ENCODE measurements at regions not wholly inside any gene's neighbourhood (a gene's known extent, or its start where the extent isn't known, plus 50 kb on each side); places are given as distances from the start of the nearest gene placed in this dataset.
A peak's percentile ranks its signal among the peaks of the same experiment; 100 is the strongest.

DNA sequence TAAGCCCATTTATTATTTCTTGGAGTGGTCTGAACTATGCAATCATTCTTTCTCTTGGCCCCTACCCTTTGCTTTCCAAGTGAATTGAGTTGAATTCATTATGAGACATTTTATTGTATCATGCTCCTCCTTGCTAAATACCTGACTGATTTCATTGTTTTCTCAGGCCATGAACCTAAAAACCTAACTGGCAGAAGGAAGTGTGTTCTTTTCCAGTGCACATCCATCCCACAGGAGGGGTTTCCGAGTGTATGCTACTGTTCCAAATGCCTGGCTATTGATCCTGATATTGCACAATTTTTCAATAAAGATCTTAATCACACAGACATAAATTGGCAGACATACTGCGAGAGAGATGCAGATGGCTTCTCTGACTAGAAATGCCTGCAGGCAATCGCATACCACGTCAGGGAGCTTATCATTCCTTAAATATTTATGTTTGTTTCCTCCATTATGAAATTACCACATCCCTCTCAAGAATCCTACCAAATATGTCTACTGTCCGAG, 162.2 kb upstream of the EGLN3 start:
- no peaks in the 10 kb centered on the region for H3K79me2 ChIP-seq (ENCODE audit: low read depth)
- H3K4me3 ChIP-seq, result no peak overlapping the region
- H3K27ac ChIP-seq, result no peak overlapping the region
- H3K9me3 Mint-ChIP-seq, result peaks cover 8% of the 10 kb centered on the region
- no peaks in the 10 kb centered on the region for H3K27me3 ChIP-seq
- no peak overlapping the region for H3K4me3 Mint-ChIP-seq
- H3K4me2 ChIP-seq, result no peak overlapping the region
- peak overlapping the region; percentile 21 for H2AFZ ChIP-seq (replicated peaks)
- H3K4me1 ChIP-seq, result no peaks in the 10 kb centered on the region
- H3K27ac Mint-ChIP-seq, result no peak overlapping the region
- no peak for DNase-seq (ENCODE audit: low spot score)
- no peaks in the 10 kb centered on the region for H4K20me1 ChIP-seq (ENCODE audit: low read depth)
- H3F3A ChIP-seq (ENCODE audit: low read depth), result no peaks in the 10 kb centered on the region
- H3K9me3 ChIP-seq (ENCODE audit: low read depth), result no peaks in the 10 kb centered on the region
- H3K4me1 Mint-ChIP-seq, result peaks cover 16% of the 10 kb centered on the region
- TF ChIP-seq, protein P1, sequence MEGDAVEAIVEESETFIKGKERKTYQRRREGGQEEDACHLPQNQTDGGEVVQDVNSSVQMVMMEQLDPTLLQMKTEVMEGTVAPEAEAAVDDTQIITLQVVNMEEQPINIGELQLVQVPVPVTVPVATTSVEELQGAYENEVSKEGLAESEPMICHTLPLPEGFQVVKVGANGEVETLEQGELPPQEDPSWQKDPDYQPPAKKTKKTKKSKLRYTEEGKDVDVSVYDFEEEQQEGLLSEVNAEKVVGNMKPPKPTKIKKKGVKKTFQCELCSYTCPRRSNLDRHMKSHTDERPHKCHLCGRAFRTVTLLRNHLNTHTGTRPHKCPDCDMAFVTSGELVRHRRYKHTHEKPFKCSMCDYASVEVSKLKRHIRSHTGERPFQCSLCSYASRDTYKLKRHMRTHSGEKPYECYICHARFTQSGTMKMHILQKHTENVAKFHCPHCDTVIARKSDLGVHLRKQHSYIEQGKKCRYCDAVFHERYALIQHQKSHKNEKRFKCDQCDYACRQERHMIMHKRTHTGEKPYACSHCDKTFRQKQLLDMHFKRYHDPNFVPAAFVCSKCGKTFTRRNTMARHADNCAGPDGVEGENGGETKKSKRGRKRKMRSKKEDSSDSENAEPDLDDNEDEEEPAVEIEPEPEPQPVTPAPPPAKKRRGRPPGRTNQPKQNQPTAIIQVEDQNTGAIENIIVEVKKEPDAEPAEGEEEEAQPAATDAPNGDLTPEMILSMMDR (IDR thresholded peaks at IDR 0.05), result no peak
- TF ChIP-seq EZH2 (IDR thresholded peaks at IDR 0.05) (no peak), EZH2phosphoT487 (IDR thresholded peaks at IDR 0.05) (no peak)
- H3K9ac ChIP-seq, result no peak overlapping the region
- H3K27me3 Mint-ChIP-seq (ENCODE audit: insufficient read depth, low read depth), result peaks cover 3% of the 10 kb centered on the region
- no peaks in the 10 kb centered on the region for H3K36me3 Mint-ChIP-seq
- H3K36me3 ChIP-seq, result no peaks in the 10 kb centered on the region

DNA sequence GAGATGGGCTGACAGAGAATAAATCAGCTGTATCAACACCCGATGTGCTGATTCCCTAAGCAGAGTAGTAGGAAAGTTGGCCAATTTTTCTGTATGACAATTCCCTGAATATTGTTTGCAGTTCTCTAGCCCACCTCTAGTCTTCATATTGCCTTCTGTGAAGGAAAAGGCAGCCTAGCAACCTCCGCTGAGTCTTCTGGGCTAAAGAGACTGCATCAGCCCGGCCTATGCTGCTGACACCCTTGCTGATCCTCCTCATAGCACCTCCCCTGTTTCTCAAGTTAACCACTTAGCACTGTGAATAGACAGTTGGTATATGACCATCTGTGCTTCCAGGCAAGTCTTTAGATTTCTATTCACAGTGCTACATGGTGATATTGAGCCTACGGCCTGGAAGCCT, 161.1 kb upstream of the EGLN3 start:
- TF ChIP-seq EZH2 (IDR thresholded peaks at IDR 0.05), result no peak
- TF ChIP-seq, protein P1 (IDR thresholded peaks at IDR 0.05), result peak; percentile 27
- no peak for TF ChIP-seq EZH2phosphoT487 (IDR thresholded peaks at IDR 0.05)
- DNase-seq (ENCODE audit: low spot score), result peak; percentile 17
- H3K4me2 ChIP-seq, result no peak overlapping the region
- no peak overlapping the region for H3K9ac ChIP-seq
- no peak overlapping the region for H3K4me3 Mint-ChIP-seq
- H3K27ac Mint-ChIP-seq, result no peak overlapping the region
- no peaks in the 10 kb centered on the region for H3K27me3 ChIP-seq
- H3F3A ChIP-seq (ENCODE audit: low read depth), result no peaks in the 10 kb centered on the region
- no peaks in the 10 kb centered on the region for H3K36me3 ChIP-seq
- peaks cover 16% of the 10 kb centered on the region for H3K4me1 Mint-ChIP-seq
- H3K79me2 ChIP-seq (ENCODE audit: low read depth), result no peaks in the 10 kb centered on the region
- no peaks in the 10 kb centered on the region for H3K36me3 Mint-ChIP-seq
- H2AFZ ChIP-seq (replicated peaks), result peak overlapping the region; percentile 35
- no peaks in the 10 kb centered on the region for H4K20me1 ChIP-seq (ENCODE audit: low read depth)
- H3K9me3 Mint-ChIP-seq, result peaks cover 8% of the 10 kb centered on the region
- no peak overlapping the region for H3K27ac ChIP-seq
- peaks cover 3% of the 10 kb centered on the region for H3K27me3 Mint-ChIP-seq (ENCODE audit: insufficient read depth, low read depth)
- H3K4me3 ChIP-seq, result no peak overlapping the region
- no peaks in the 10 kb centered on the region for H3K9me3 ChIP-seq (ENCODE audit: low read depth)
- no peaks in the 10 kb centered on the region for H3K4me1 ChIP-seq

DNA sequence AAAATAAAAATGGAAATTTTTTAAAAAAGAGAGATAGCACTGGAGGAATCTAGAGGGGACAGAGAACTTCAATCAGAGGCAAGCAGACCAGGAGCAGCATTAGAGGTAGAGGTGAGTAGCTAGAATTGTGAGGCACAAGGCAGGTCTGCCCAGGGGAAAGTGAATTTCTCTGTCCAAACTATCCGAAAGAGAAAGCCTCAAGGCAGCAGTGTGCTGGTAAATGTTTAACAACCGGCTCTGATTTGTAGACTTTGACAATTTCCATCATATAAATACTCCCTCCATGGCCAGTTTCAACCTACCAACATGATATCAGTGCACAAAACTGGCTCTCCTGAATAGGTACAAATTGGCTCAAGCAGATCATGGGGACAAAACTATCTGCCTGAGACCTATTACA, 160.6 kb upstream of the EGLN3 start:
- Histone ChIP-seq H3F3A (ENCODE audit: low read depth) (no peaks in the 10 kb centered on the region), H3K9me3 (ENCODE audit: low read depth) (no peaks in the 10 kb centered on the region), H4K20me1 (ENCODE audit: low read depth) (no peaks in the 10 kb centered on the region), H3K79me2 (ENCODE audit: low read depth) (no peaks in the 10 kb centered on the region), H2AFZ (replicated peaks) (no peak overlapping the region), H3K4me1 (no peaks in the 10 kb centered on the region), H3K4me3 (no peak overlapping the region), H3K27me3 (no peaks in the 10 kb centered on the region), H3K36me3 (no peaks in the 10 kb centered on the region), H3K27ac (no peak overlapping the region), H3K4me2 (no peak overlapping the region), H3K9ac (no peak overlapping the region)
- peaks cover 3% of the 10 kb centered on the region for H3K27me3 Mint-ChIP-seq (ENCODE audit: insufficient read depth, low read depth)
- H3K9me3 Mint-ChIP-seq, result peaks cover 8% of the 10 kb centered on the region
- TF ChIP-seq EZH2 (IDR thresholded peaks at IDR 0.05) (no peak), EZH2phosphoT487 (IDR thresholded peaks at IDR 0.05) (no peak)
- TF ChIP-seq, protein P1 (IDR thresholded peaks at IDR 0.05), result no peak
- H3K27ac Mint-ChIP-seq, result no peak overlapping the region
- no peak for DNase-seq (ENCODE audit: low spot score)
- H3K4me1 Mint-ChIP-seq, result peaks cover 16% of the 10 kb centered on the region
- H3K4me3 Mint-ChIP-seq, result no peak overlapping the region
- H3K36me3 Mint-ChIP-seq, result no peaks in the 10 kb centered on the region
